GM12892 (cell line): ENCODE measurements at regions not wholly inside any gene's neighbourhood (a gene's known extent, or its start where the extent isn't known, plus 50 kb on each side); places are given as distances from the start of the nearest gene placed in this dataset.

Experiments
- POLR2A ChIP-seq: IDR thresholded peaks from 2 replicates; pipeline ENCODE4 v1.6.1; 2011; ENCODE audit warnings: low read depth, low read length, control low read depth
- POLR2AphosphoS5 ChIP-seq: IDR thresholded peaks from 2 replicates; pipeline ENCODE4 v1.6.1; 2011; ENCODE audit warnings: low read depth, low read length, control low read depth
- TAF1 ChIP-seq: IDR thresholded peaks from 2 replicates; pipeline ENCODE4 v1.6.1; 2011; ENCODE audit warnings: low read depth, mild to moderate bottlenecking, control low read depth, low read length, borderline replicate concordance

DNA sequence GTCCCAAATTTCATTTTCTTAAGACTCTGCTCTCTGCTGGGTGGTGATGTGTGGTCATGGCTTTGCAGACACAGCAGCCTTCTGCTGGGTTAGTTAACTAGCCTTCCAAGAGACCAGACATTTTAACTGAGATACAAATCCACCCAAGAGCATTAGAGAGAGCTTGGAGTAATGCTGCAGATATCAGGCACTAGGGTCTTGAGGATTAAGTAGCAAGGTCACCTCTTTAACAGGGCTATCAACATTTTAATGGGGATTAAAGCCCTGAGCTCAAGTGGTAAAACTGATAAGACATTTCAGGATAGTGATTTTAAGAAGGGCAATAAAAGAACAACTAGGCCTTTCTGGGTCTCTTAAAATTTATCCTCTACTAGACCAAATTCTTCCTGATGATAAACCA is 461.2 kb downstream of the MEIS1 start:
- no peak for TF ChIP-seq POLR2A
- no peak for TF ChIP-seq POLR2AphosphoS5
- no peak for TF ChIP-seq TAF1
